Ovary (tissue), 7 donors: ENCODE measurements at regions not wholly inside any gene's neighbourhood (a gene's known extent, or its start where the extent isn't known, plus 50 kb on each side); places are given as distances from the start of the nearest gene placed in this dataset.

Experiments
- DNase-seq, 5 donors: peaks; one replicate each; pipeline ENCODE4 v3.0.0-alpha.2; 2019 to 2020
- H3K27ac ChIP-seq, 2 donors: fragments of 200-600 bp; one replicate each; pipeline versions ENCODE4 v1.5.1 to v1.8.0; 2019 to 2022
- H3K27me3 ChIP-seq: fragments of 200-600 bp; one replicate; pipeline ENCODE4 v1.8.0; 2022
- H3K36me3 ChIP-seq: fragments of 200-600 bp; sonication (generic); one replicate; pipeline ENCODE4 v1.5.1; 2019
- H3K4me1 ChIP-seq: one replicate; pipeline ENCODE4 v1.8.1; 2013; ENCODE audit warnings: mild to moderate bottlenecking, moderate library complexity; ENCODE audit not compliant: insufficient read depth
- H3K4me3 ChIP-seq: fragments of 200-600 bp; sonication (generic); one replicate; pipeline ENCODE4 v1.5.1; 2017
- H3K9me3 ChIP-seq, 2 donors: fragments of 200-600 bp in 1 of 2; sonication (generic) in 1 of 2; one replicate each; pipeline versions ENCODE4 v1.5.1 to v1.8.1; 2013 to 2019; ENCODE audit warnings: mild to moderate bottlenecking in 1 of 2, moderate library complexity in 1 of 2
- CTCF ChIP-seq, 3 donors: fragments of 450-650 bp in 2 of 3; fragments of 200-600 bp in 1 of 3; IDR thresholded peaks; one replicate each; pipeline versions ENCODE4 v1.5.1 to v1.8.0; 2016 to 2022; ENCODE audit warnings: antibody characterized with exemption in 3 of 3, mild to moderate bottlenecking in 1 of 3
- EP300 ChIP-seq: sonication (generic); formaldehyde crosslinking; IDR thresholded peaks from one replicate; pipeline ENCODE4 v1.6.1; 2017; ENCODE audit warnings: antibody characterized with exemption
- POLR2A ChIP-seq: fragments of 450-650 bp; IDR thresholded peaks from one replicate; pipeline ENCODE4 v1.6.1; 2017; ENCODE audit warnings: antibody characterized with exemption, mild to moderate bottlenecking, moderate library complexity
- WGBS, 3 donors: extraction: QIAGEN DNeasy Blood & Tissue Kit in 1 of 3; methylation state at CpG; one replicate each; pipeline versions ENCODE4 v1.1.5 to v1.1.7; 2013 to 2017; 5-methylcytosine and 5-hydroxymethylcytosine counted together
- intact Hi-C, 4 donors: fragments of 100-400 bp; cut with DNase I; formaldehyde crosslinking; loops; one replicate each; pipeline versions ENCODE4 v1.11.0 to v1.15.1; 2022 to 2023
- donor health status: DM: no; HTN: no; CAD: no; lungs with moderate emphysema.
- donor health status: DM: no; HTN: no; CAD: no.
- donor health status: Bipolar disorder and iron deficiency.
- donor health status: DM: no; HTN: no; CAD: no.
- donor health status: DM: yes; HTN: yes; CAD: no.

- H3K27me3 ChIP-seq: no peaks in the 10 kb centered on the region
- H3K4me3 ChIP-seq: no peak overlapping the region
- H3K9me3 ChIP-seq: no peaks in the 10 kb centered on the region
- no peak for DNase-seq
- no peak for TF ChIP-seq CTCF (IDR thresholded peaks at IDR 0.05)
- TF ChIP-seq POLR2A: no peak
- no peak for TF ChIP-seq EP300
- H3K4me1 ChIP-seq: no peaks in the 10 kb centered on the region
- no peaks in the 10 kb centered on the region for H3K36me3 ChIP-seq
- intact Hi-C loops: loop anchor here in 3 of 4 donors (10.0 kb wide), 3 partner anchors 295 to 525 kb away; partner anchors contain the start of gene SLC38A2 (in 2 of the 3)
- H3K27ac ChIP-seq: no peak overlapping the region
- WGBS, 3 donors: 44 to 49% (median 45%) methylated on average over 2 of the region's 2 CpGs
These were observed 156.1 kb downstream of the SLC38A4 start for GRCh38 chr12:46669720-46670119.

GRCh38 chr12:46667551-46667950 lies 158.2 kb downstream of the SLC38A4 start:
- intact Hi-C loops: loop anchor here in 3 of 4 donors (10.0 kb wide), 3 partner anchors 293 to 523 kb away; partner anchors contain the start of gene SLC38A2 (in 2 of the 3)
- Histone ChIP-seq H3K4me3 (no peak overlapping the region), H3K27ac (no peak overlapping the region), H3K36me3 (no peaks in the 10 kb centered on the region), H3K4me1 (no peaks in the 10 kb centered on the region), H3K9me3 (no peaks in the 10 kb centered on the region), H3K27me3 (no peaks in the 10 kb centered on the region)
- DNase-seq: no peak
- TF ChIP-seq CTCF (IDR thresholded peaks at IDR 0.05) (no peak), EP300 (no peak), POLR2A (no peak)

GRCh38 chr12:46664761-46665287 lies 161.0 kb downstream of the SLC38A4 start:
- H3K27ac ChIP-seq: no peak overlapping the region

GRCh38 chr12:46663318-46663717 lies 162.5 kb downstream of the SLC38A4 start:
- no peaks in the 10 kb centered on the region for H3K36me3 ChIP-seq
- H3K27ac ChIP-seq: no peak overlapping the region
- intact Hi-C loops: loop anchor here in 3 of 4 donors (5.0 to 10.0 kb wide), 5 partner anchors 289 to 519 kb away; partner anchors contain the start of gene SLC38A2 (in 3 of the 3)
- TF ChIP-seq POLR2A (no peak), EP300 (no peak), CTCF (IDR thresholded peaks at IDR 0.05) (no peak)
- no peaks in the 10 kb centered on the region for H3K9me3 ChIP-seq
- H3K27me3 ChIP-seq: no peaks in the 10 kb centered on the region
- H3K4me3 ChIP-seq: no peak overlapping the region
- peaks cover 3% of the 10 kb centered on the region for H3K4me1 ChIP-seq
- DNase-seq: no peak

More at GRCh38 chr12:46664761-46665287, 161.0 kb downstream of the SLC38A4 start:
- TF ChIP-seq POLR2A (no peak), EP300 (no peak), CTCF (IDR thresholded peaks at IDR 0.05) (no peak)
- no peaks in the 10 kb centered on the region for H3K9me3 ChIP-seq
- no peak for DNase-seq
- WGBS, 3 donors: 42 to 56% (median 45%) methylated on average over 3 of the region's 3 CpGs
- H3K27me3 ChIP-seq: no peaks in the 10 kb centered on the region
- no peak overlapping the region for H3K4me3 ChIP-seq
- intact Hi-C loops: loop anchor here in 3 of 4 donors (5.0 to 10.0 kb wide), 5 partner anchors 290 to 520 kb away; partner anchors contain the start of gene SLC38A2 (in 3 of the 3)
- H3K4me1 ChIP-seq: peaks cover 3% of the 10 kb centered on the region
- no peaks in the 10 kb centered on the region for H3K36me3 ChIP-seq
